Retinal pigment epithelial cell (primary cell): ENCODE measurements at regions not wholly inside any gene's neighbourhood (a gene's known extent, or its start where the extent isn't known, plus 50 kb on each side); places are given as distances from the start of the nearest gene placed in this dataset.
"Not testable (repeated sequence)": the region's sequence is repeated elsewhere in the genome, so short reads cannot be mapped to it uniquely, and the experiment has no call there.

Experiments used
- DNase-seq: peaks from one replicate; pipeline ENCODE4 v3.0.0-alpha.2; 2010; ENCODE audit warnings: low read depth
- H3K4me3 ChIP-seq: 2 replicates; pipeline ENCODE4 v1.5.1; 2011; ENCODE audit warnings: mild to moderate bottlenecking, low read length, control low read depth, moderate library complexity
- TF ChIP-seq, protein P1 (sequence below): conservative IDR thresholded peaks from 2 replicates; pipeline ENCODE4 v1.5.1; 2011; ENCODE audit warnings: low read depth, low read length, control low read depth, inconsistent platforms

DNA sequence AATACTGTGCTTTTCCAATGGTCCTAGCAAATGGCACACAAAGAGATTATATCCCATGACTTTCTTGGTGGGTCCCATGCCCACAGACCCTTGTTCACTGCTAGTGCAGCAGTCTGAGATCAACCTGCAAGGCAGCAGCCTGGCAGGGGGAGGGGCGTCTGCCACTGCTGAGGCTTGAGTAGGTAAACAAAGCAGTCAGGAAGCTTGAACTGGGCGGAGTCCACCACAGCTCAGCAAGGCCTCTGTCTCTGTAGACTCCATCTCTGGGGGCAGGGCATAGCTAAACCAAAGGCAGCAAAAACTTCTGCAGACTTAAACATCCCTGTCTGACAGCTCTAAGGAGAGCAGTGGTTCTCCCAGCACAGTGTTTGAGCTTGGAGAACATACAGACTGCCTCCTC is 82.9 kb downstream of the ZNF737 start:
- H3K4me3 ChIP-seq, result no peak overlapping the region
- no peak for DNase-seq

DNA sequence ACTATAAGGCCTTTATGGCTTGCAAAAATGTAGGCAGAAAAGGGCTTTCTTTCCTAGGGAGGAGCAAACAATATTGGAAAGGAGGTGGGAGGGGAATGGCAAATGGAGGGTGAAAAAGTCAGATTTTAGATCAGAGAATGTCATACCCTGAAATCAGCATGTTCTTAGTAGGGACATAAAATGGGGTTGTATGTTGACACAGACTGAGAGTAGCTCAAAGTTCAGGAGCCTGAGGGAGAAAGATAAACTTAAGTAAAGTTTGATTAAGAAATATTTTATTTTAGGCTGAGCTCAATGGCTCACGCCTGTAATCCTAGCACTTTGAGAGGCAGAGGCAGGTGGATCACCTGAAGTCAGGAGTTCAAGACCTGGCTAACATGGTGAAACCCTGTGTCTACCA is 83.8 kb downstream of the ZNF737 start:
- TF ChIP-seq, protein P1, sequence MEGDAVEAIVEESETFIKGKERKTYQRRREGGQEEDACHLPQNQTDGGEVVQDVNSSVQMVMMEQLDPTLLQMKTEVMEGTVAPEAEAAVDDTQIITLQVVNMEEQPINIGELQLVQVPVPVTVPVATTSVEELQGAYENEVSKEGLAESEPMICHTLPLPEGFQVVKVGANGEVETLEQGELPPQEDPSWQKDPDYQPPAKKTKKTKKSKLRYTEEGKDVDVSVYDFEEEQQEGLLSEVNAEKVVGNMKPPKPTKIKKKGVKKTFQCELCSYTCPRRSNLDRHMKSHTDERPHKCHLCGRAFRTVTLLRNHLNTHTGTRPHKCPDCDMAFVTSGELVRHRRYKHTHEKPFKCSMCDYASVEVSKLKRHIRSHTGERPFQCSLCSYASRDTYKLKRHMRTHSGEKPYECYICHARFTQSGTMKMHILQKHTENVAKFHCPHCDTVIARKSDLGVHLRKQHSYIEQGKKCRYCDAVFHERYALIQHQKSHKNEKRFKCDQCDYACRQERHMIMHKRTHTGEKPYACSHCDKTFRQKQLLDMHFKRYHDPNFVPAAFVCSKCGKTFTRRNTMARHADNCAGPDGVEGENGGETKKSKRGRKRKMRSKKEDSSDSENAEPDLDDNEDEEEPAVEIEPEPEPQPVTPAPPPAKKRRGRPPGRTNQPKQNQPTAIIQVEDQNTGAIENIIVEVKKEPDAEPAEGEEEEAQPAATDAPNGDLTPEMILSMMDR, result no peak
- H3K4me3 ChIP-seq, result no peak overlapping the region
- DNase-seq, result no peak

More for the DNA sequence above, 82.9 kb downstream of the ZNF737 start:
- TF ChIP-seq, protein P1, result no peak

DNA sequence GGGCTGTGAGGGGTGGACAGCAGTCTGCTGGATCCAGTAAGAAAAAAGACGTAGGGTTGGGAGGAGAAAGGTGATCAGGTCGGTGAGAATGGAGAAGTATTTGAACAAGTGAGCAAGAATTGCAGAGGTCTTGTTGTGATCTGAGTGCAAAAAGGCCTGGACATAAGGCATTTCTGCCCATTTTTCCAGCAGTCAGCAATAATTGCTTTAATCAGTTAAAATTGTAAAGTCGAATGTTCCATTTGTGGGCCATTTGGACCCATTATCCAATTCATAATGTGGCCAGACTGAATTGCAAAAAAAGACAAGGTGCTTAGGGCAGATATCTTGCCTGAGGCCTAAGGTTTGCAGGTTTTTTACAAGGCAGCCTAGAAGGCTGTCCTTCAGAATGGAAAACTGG is 86.1 kb downstream of the ZNF737 start:
- TF ChIP-seq, protein P1, result no peak
- DNase-seq, result no peak
- H3K4me3 ChIP-seq, result no peak overlapping the region

DNA sequence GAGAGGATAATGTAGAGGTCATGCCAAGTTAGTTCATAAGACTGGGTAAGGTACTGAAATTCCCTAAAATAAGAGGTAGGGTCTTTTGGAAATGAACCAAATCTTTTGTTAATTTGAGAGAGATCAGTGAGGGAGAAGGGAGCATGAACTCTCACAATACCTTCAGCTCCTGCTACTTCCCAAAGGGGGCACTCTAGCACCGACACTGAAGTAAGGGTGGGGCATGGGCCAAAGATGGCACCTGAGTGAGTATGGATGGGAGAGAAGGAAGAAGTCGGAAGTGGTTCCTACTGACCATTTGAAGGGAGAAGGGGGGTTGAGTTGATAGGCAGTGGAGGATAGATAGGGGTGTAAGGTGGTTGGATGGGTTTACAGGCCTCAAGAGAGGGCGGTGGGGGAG is 86.6 kb downstream of the ZNF737 start:
- TF ChIP-seq, protein P1, result no peak
- no peak for DNase-seq
- no peak overlapping the region for H3K4me3 ChIP-seq

DNA sequence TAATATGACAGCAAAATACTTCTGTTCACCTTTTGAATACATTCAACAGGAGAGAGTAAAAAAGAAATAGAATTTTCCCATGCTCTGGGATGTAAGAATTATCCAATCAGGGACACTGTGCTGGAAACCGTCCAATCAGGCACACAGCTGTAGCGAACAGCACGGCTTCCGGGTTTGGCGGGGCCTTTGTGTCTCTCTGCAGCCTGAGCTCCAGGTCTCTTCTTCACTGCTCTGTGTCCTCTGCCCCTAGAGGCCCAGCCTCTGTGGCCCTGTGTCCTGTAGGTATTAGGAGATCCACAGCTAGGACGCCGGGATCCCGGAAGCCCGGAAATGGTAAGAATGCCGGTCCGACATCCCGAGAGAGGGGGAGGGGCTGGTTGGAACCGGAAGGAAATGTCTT is 92.7 kb downstream of the ZNF737 start:
- no peak for DNase-seq
- TF ChIP-seq, protein P1, result no peak
- H3K4me3 ChIP-seq, result no peak overlapping the region

DNA sequence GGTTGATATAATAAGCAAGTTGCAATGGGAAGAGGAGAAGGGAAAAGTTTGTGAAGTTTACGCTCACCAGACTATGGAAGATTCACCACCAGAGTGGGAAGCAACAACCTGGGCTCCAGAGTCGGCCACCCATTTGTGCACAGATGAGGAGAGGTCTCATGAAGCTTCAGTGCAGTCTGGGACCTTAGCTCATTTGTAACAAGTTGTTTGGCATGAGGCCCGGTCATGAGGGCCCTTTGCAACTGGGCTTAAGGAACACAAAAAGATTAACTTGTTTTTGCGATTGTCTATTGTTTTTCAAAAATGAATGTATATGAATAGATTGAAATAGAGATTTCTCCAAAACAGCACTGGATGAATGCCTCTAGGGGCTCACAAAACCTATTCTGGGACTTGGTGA is 94.2 kb downstream of the ZNF737 start:
- TF ChIP-seq, protein P1, result no peak
- H3K4me3 ChIP-seq, result no peak overlapping the region
- no peak for DNase-seq

DNA sequence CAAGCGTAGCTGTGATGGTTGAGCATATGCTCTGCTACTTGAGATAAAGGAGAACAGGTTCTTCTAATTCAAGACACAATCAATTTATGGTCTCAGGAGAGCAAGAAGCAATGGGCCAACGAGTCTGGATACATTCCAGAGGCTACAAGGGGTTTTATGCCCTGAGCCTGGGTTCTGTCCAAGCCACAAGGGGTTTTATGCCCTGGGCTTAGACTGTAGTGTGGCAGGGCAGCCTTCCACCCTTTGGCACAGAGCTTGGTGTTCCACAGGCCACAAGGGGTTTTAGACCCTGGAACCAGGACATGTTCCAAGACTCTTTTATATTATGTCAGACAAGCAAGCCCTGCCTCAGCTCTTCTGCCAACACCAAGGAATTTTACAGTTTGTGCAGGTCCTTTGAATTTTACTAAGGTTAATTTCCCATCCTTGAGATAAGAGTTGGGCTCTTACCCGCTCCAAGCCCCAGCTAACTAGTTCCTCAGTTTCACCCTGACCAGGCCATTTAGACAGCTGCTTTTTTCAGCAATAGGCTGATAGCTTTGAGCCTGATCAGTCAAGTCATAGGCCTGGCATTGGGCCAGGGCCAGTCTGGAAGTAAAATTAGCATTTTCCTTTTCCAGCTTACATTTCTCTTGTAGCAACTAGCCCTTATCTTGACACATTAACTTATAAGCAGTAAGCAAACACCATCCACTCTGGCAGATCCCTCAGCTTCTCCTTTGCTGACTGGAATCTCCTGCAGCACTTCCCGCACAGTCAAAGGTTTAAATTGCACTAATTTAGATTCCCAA is 95.0 kb downstream of the ZNF737 start:
- DNase-seq, result no peak
- H3K4me3 ChIP-seq, result no peak overlapping the region
- TF ChIP-seq, protein P1, result no peak

DNA sequence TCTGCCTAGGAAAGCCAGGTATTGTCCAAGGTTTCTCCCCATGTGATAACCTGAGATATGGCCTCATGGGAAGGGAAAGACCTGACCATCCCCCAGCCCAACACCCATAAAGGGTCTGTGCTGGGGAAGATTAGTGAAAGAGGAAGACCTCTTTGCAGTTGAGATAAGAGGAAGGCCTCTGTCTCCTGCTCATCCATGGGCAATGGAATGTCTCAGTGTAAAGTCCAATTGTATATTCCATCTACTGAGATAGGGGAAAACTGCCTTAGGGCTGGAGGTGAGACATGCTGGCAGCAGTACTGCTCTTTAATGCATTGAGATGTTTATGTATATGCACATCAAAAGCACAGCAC is 99.0 kb downstream of the ZNF737 start:
- not testable (repeated sequence) for DNase-seq, H3K4me3 ChIP-seq

DNA sequence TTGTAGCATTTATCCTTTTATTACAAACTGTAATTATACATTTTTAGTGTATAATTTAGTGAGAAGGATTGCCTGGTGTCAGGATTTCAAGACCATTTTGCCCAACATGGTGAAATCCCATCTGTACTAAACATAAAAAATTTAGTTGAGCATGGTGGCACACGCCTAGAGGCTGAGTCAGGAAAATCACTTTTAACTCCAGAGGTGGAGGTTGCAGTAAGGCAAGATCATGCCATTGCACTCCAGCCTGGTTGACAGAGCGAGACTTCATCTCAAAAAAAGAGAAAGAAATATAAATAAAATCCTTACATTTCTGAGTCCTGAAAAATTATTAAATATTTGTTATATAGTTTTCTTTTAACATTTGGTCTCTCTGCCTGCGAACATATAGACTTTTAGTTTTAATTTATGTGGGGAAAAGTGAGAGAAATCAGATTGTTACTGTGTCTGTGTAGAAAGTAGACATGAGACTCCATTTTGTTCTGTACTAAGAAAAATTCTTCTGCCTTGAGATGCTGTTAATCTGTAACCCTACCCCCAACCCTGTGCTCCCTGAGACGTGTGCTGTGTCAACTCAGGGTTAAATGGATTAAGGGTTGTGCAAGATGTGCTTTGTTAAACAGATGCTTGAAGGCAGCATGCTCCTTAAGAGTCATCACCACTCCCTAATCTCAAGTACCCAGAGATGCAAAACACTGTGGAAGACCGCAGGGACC is 99.5 kb downstream of the ZNF737 start:
- not testable (repeated sequence) for DNase-seq, H3K4me3 ChIP-seq
